Astrocyte (in vitro differentiated cells and primary cell): ENCODE measurements at regions not wholly inside any gene's neighbourhood (a gene's known extent, or its start where the extent isn't known, plus 50 kb on each side); places are given as distances from the start of the nearest gene placed in this dataset.

Experiments
- DNase-seq: peaks from one replicate; pipeline ENCODE4 v3.0.0-alpha.2; 2010; ENCODE audit warnings: low read depth
- FAIRE-seq: peaks from 2 replicates; lab custom pipeline; 2011; peaks lifted over from hg19 to GRCh38; lab: Jason Lieb, UNC
- H2AFZ ChIP-seq: 2 replicates; pipeline ENCODE4 v1.6.0; 2012; ENCODE audit warnings: low read depth, low read length, inconsistent platforms
- H3K27ac ChIP-seq: 2 replicates; pipeline ENCODE4 v1.5.1; 2011; ENCODE audit warnings: low read depth, low read length, inconsistent platforms
- H3K27me3 ChIP-seq: 2 replicates; pipeline ENCODE4 v1.6.0; 2011; ENCODE audit warnings: low read length, inconsistent platforms; ENCODE audit not compliant: insufficient read depth
- H3K36me3 ChIP-seq: 2 replicates; pipeline ENCODE4 v1.5.1; 2011; ENCODE audit warnings: low read length, inconsistent platforms; ENCODE audit not compliant: insufficient read depth
- H3K4me1 ChIP-seq: 2 replicates; pipeline ENCODE4 v1.5.1; 2011; ENCODE audit warnings: low read length, inconsistent platforms; ENCODE audit not compliant: insufficient read depth
- H3K4me2 ChIP-seq: 2 replicates; pipeline ENCODE4 v1.6.0; 2012; ENCODE audit warnings: low read length, inconsistent platforms
- H3K4me3 ChIP-seq: 2 replicates; pipeline ENCODE4 v1.5.1; 2011; ENCODE audit warnings: low read depth, mild to moderate bottlenecking, low read length, inconsistent platforms; ENCODE audit not compliant: insufficient read depth
- H3K79me2 ChIP-seq: 2 replicates; pipeline ENCODE4 v1.6.0; 2012; ENCODE audit warnings: mild to moderate bottlenecking, low read length, inconsistent platforms; ENCODE audit not compliant: insufficient read depth
- H3K9ac ChIP-seq: 2 replicates; pipeline ENCODE4 v1.6.0; 2012; ENCODE audit warnings: mild to moderate bottlenecking, low read length, inconsistent platforms
- H3K9me3 ChIP-seq: 2 replicates; pipeline ENCODE4 v1.5.1; 2012; ENCODE audit warnings: low read depth, mild to moderate bottlenecking, low read length, inconsistent platforms; ENCODE audit not compliant: insufficient read depth
- H4K20me1 ChIP-seq: 2 replicates; pipeline ENCODE4 v1.6.0; 2012; ENCODE audit warnings: low read length, inconsistent platforms; ENCODE audit not compliant: insufficient read depth
- H3K27ac Mint-ChIP-seq: one replicate; pipeline ENCODE4 v1.8.0; 2021; ENCODE audit warnings: mild to moderate bottlenecking, mixed read lengths; ENCODE audit not compliant: unreplicated experiment
- H3K27me3 Mint-ChIP-seq: one replicate; pipeline ENCODE4 v1.8.0; 2021; ENCODE audit warnings: low read depth, mixed read lengths; ENCODE audit not compliant: unreplicated experiment
- H3K36me3 Mint-ChIP-seq: one replicate; pipeline ENCODE4 v1.8.0; 2021; ENCODE audit warnings: low read depth, mixed read lengths; ENCODE audit not compliant: unreplicated experiment
- H3K4me1 Mint-ChIP-seq: one replicate; pipeline ENCODE4 v1.8.0; 2021; ENCODE audit warnings: low read depth, mixed read lengths; ENCODE audit not compliant: unreplicated experiment
- H3K4me3 Mint-ChIP-seq: one replicate; pipeline ENCODE4 v1.8.0; 2021; ENCODE audit warnings: mild to moderate bottlenecking, moderate library complexity, mixed read lengths; ENCODE audit not compliant: unreplicated experiment
- H3K9me3 Mint-ChIP-seq: one replicate; pipeline ENCODE4 v1.8.0; 2021; ENCODE audit warnings: mild to moderate bottlenecking, mixed read lengths; ENCODE audit not compliant: unreplicated experiment
- EZH2 ChIP-seq: IDR thresholded peaks from 2 replicates; pipeline ENCODE4 v1.6.1; 2012; ENCODE audit warnings: mild to moderate bottlenecking, low read length, inconsistent platforms; ENCODE audit not compliant: insufficient read depth
- TF ChIP-seq, protein P1 (sequence below): IDR thresholded peaks from 2 replicates; pipeline ENCODE4 v1.5.1; 2011; ENCODE audit warnings: low read depth, mild to moderate bottlenecking, inconsistent platforms, low read length, moderate library complexity; ENCODE audit not compliant: insufficient read depth

GRCh38 chr1:69045572-69045971 is 522.1 kb upstream of the LRRC7 start:
- no peak overlapping the region for H3K4me3 Mint-ChIP-seq
- H3K27me3 Mint-ChIP-seq: peaks cover 4% of the 10 kb centered on the region
- no peak for TF ChIP-seq EZH2
- TF ChIP-seq, protein P1, sequence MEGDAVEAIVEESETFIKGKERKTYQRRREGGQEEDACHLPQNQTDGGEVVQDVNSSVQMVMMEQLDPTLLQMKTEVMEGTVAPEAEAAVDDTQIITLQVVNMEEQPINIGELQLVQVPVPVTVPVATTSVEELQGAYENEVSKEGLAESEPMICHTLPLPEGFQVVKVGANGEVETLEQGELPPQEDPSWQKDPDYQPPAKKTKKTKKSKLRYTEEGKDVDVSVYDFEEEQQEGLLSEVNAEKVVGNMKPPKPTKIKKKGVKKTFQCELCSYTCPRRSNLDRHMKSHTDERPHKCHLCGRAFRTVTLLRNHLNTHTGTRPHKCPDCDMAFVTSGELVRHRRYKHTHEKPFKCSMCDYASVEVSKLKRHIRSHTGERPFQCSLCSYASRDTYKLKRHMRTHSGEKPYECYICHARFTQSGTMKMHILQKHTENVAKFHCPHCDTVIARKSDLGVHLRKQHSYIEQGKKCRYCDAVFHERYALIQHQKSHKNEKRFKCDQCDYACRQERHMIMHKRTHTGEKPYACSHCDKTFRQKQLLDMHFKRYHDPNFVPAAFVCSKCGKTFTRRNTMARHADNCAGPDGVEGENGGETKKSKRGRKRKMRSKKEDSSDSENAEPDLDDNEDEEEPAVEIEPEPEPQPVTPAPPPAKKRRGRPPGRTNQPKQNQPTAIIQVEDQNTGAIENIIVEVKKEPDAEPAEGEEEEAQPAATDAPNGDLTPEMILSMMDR: no peak

DNA sequence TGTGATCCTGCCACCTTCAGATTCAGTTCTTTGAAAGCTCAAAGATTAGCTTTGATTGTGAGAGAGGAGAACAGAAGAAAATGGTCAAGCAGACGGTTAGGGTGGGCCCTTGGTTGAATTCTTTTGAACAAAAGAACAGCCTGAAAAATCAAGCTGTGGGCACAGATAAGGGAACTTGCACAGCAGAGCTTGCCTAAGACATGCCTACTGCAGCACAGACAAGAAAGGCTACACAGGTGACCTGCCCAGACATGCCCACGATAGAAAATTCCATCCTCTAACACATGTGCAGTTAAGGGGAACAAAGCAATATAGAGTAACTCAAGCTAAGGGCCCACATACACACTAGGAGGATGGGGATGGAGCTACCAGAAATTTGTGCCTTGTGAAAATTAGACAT is 512.5 kb upstream of the LRRC7 start:
- Histone ChIP-seq H3K9ac (no peak overlapping the region), H3K4me3 (no peak overlapping the region), H3K36me3 (no peaks in the 10 kb centered on the region), H3K4me2 (no peak overlapping the region), H3K27me3 (no peaks in the 10 kb centered on the region), H3K79me2 (no peaks in the 10 kb centered on the region), H3K4me1 (no peaks in the 10 kb centered on the region), H4K20me1 (no peaks in the 10 kb centered on the region), H2AFZ (peak overlapping the region; percentile 53), H3K27ac (no peak overlapping the region), H3K9me3 (no peaks in the 10 kb centered on the region)
- Mint-ChIP-seq H3K4me3 (no peak overlapping the region), H3K4me1 (peaks cover 14% of the 10 kb centered on the region), H3K36me3 (no peaks in the 10 kb centered on the region), H3K27me3 (peaks cover 1% of the 10 kb centered on the region), H3K27ac (peak overlapping the region; percentile 92), H3K9me3 (no peaks in the 10 kb centered on the region)
- FAIRE-seq (no peak), DNase-seq (no peak)
- TF ChIP-seq, protein P1: no peak
- TF ChIP-seq EZH2: no peak

More at GRCh38 chr1:69045572-69045971, 522.1 kb upstream of the LRRC7 start:
- H3K79me2 ChIP-seq: no peaks in the 10 kb centered on the region
- Mint-ChIP-seq H3K36me3 (no peaks in the 10 kb centered on the region), H3K9me3 (peaks cover 1% of the 10 kb centered on the region), H3K27ac (no peak overlapping the region), H3K4me1 (no peaks in the 10 kb centered on the region)
- H3K4me1 ChIP-seq: no peaks in the 10 kb centered on the region
- H4K20me1 ChIP-seq: no peaks in the 10 kb centered on the region
- no peak overlapping the region for H3K4me3 ChIP-seq
- no peak overlapping the region for H3K9ac ChIP-seq
- H3K4me2 ChIP-seq: no peak overlapping the region
- no peak for DNase-seq
- FAIRE-seq: no peak
- no peaks in the 10 kb centered on the region for H3K36me3 ChIP-seq
- no peak overlapping the region for H2AFZ ChIP-seq
- no peak overlapping the region for H3K27ac ChIP-seq
- H3K27me3 ChIP-seq: no peaks in the 10 kb centered on the region
- H3K9me3 ChIP-seq: no peaks in the 10 kb centered on the region

DNA sequence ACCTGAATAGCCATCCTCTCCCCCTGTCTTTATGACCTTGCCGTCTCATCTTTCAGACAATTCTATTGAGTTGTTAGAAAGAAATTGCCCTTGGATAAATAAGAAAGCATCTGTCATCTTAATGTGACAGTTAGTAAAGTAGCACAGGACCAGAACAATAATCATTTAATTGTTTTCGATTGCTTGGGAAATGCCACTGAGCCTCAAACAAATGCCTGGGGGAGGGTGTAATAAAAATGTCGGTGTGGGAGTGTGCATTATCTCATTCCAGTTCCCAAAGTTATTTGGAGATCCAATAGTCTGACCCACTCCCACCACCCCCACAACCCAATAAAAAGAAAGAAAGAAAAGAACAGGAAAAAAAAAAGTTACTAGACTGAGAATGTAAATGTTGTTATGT is 509.3 kb upstream of the LRRC7 start:
- H3K79me2 ChIP-seq: no peaks in the 10 kb centered on the region
- no peak for TF ChIP-seq EZH2
- TF ChIP-seq, protein P1: no peak
- no peaks in the 10 kb centered on the region for H4K20me1 ChIP-seq
- DNase-seq: no peak
- H2AFZ ChIP-seq: no peak overlapping the region
- no peak overlapping the region for H3K9ac ChIP-seq
- FAIRE-seq: no peak
- no peak overlapping the region for H3K4me2 ChIP-seq
- peaks cover 1% of the 10 kb centered on the region for H3K27me3 Mint-ChIP-seq
- H3K4me3 ChIP-seq: no peak overlapping the region
- H3K4me1 ChIP-seq: no peaks in the 10 kb centered on the region
- peak overlapping the region; percentile 36 for H3K27ac Mint-ChIP-seq
- H3K4me3 Mint-ChIP-seq: no peak overlapping the region
- H3K27me3 ChIP-seq: no peaks in the 10 kb centered on the region
- no peaks in the 10 kb centered on the region for H3K9me3 Mint-ChIP-seq
- peaks cover 14% of the 10 kb centered on the region for H3K4me1 Mint-ChIP-seq
- no peaks in the 10 kb centered on the region for H3K9me3 ChIP-seq
- H3K27ac ChIP-seq: no peak overlapping the region
- H3K36me3 ChIP-seq: no peaks in the 10 kb centered on the region
- H3K36me3 Mint-ChIP-seq: no peaks in the 10 kb centered on the region
